K562 (cell line): ENCODE measurements at regions not wholly inside any gene's neighbourhood (a gene's known extent, or its start where the extent isn't known, plus 50 kb on each side); places are given as distances from the start of the nearest gene placed in this dataset.
"Not testable (repeated sequence)": the region's sequence is repeated elsewhere in the genome, so short reads cannot be mapped to it uniquely, and the experiment has no call there.

Experiments used
- ATAC-seq: fragments of 200-7000 bp; cut with Tn5 transposase; 3 replicates; pipeline ENCODE4 v1.9.1; 2020; ENCODE audit warnings: moderate library complexity
- BruUV-seq: library from RNA; stranded (reverse); fragments of 400-500 nt; replicated peaks from 2 replicates; lab custom pipeline; 2021; lab: Mats Ljungman, UMichigan
- CTCF ChIA-PET: fragments of 300-600 bp; formaldehyde crosslinking; extraction: SDS; loops from one replicate; lab custom pipeline; 2021; ENCODE audit warnings: low intra/inter-chr PET ratio; lab: Yijun Ruan, JAX
- POLR2A ChIA-PET: fragments of 300-600, 350-650 bp; sonication (Branson Sonifier 250); formaldehyde crosslinking; extraction: SDS; loops from one replicate; lab custom pipeline; 2021; ENCODE audit warnings: antibody characterized with exemption, inconsistent platforms; lab: Yijun Ruan, JAX
- DNase-seq, 4 experiments: peaks; one replicate each; pipeline versions ENCODE4 v3.0.0 to v3.0.0-alpha.2; 2011 to 2018; ENCODE audit warnings: low spot score in 3 of 4, mixed read lengths in 3 of 4; ENCODE audit errors: extremely low read depth in 1 of 4
- FAIRE-seq: peaks from 2 replicates; lab custom pipeline; 2011; peaks lifted over from hg19 to GRCh38; lab: Jason Lieb, UNC
- H2AFZ ChIP-seq: 2 replicates; pipeline ENCODE4 v1.6.0; 2011; ENCODE audit warnings: low read depth, low read length, control low read depth, inconsistent platforms
- H3K27ac ChIP-seq: fragments of 200-600 bp; 3 replicates; pipeline ENCODE4 v1.8.0; 2011; ENCODE audit warnings: low read depth, mild to moderate bottlenecking, control low read depth, inconsistent platforms, low read length, moderate library complexity, mixed read lengths; ENCODE audit errors: extremely low read depth
- H3K27me3 ChIP-seq, 2 experiments: fragments of 300-600 bp in 1 of 2; 2 replicates in 1 of 2; 3 replicates in 1 of 2; pipeline versions ENCODE4 v1.6.0 to v1.8.0; 2011; ENCODE audit warnings: inconsistent platforms in 2 of 2, low read length in 2 of 2, mild to moderate bottlenecking in 1 of 2, mixed read lengths in 1 of 2, moderate library complexity in 1 of 2; ENCODE audit not compliant: control insufficient read depth in 2 of 2, insufficient read depth in 2 of 2
- H3K36me3 ChIP-seq: fragments of 300-600 bp; 3 replicates; pipeline ENCODE4 v1.8.0; 2011; ENCODE audit warnings: mild to moderate bottlenecking, low read length, inconsistent platforms; ENCODE audit not compliant: control insufficient read depth, insufficient read depth
- H3K4me1 ChIP-seq, 2 experiments: fragments of 200-600 bp in 1 of 2; replicated peaks in 1 of 2; 2 replicates in 1 of 2; 3 replicates in 1 of 2; pipeline versions ENCODE4 v1.5.1 to v1.8.0; 2011; ENCODE audit warnings: inconsistent platforms in 2 of 2, low read length in 2 of 2, mild to moderate bottlenecking in 1 of 2, mixed read lengths in 1 of 2, moderate library complexity in 1 of 2; ENCODE audit not compliant: control insufficient read depth in 2 of 2, insufficient read depth in 2 of 2
- H3K4me2 ChIP-seq: 2 replicates; pipeline ENCODE4 v1.6.1; 2011; ENCODE audit warnings: low read length, control low read depth, inconsistent platforms, mixed read lengths; ENCODE audit not compliant: insufficient read depth
- H3K4me3 ChIP-seq: fragments of 200-600 bp; sonication (generic), shearing (Covaris generic); 2 replicates; pipeline ENCODE4 v1.5.1; 2016; ENCODE audit warnings: control low read depth, inconsistent platforms
- H3K79me2 ChIP-seq: fragments of 200-600 bp; 3 replicates; pipeline ENCODE4 v1.8.0; 2011; ENCODE audit warnings: low read length, inconsistent platforms; ENCODE audit not compliant: control insufficient read depth, insufficient read depth
- H3K9ac ChIP-seq, 2 experiments: 2 replicates each; pipeline versions ENCODE4 v1.6.0 to v1.6.1; 2011; ENCODE audit warnings: low read depth in 2 of 2, low read length in 2 of 2, control low read depth in 1 of 2, inconsistent platforms in 1 of 2, mild to moderate bottlenecking in 1 of 2, mixed read lengths in 1 of 2; ENCODE audit not compliant: insufficient read depth in 1 of 2
- H3K9me1 ChIP-seq: one replicate; pipeline ENCODE4 v1.6.0; 2011; ENCODE audit warnings: inconsistent platforms, mild to moderate bottlenecking, low read length, moderate library complexity; ENCODE audit not compliant: control insufficient read depth, insufficient read depth
- H3K9me3 ChIP-seq: replicated peaks from 2 replicates; pipeline ENCODE4 v1.5.1; 2011; ENCODE audit warnings: low read depth, low read length, inconsistent platforms; ENCODE audit not compliant: control insufficient read depth, insufficient read depth
- H4K20me1 ChIP-seq: replicated peaks from 2 replicates; pipeline ENCODE4 v1.6.1; 2011; ENCODE audit warnings: low read length, inconsistent platforms, mixed read lengths; ENCODE audit not compliant: control insufficient read depth, insufficient read depth
- CHD2 ChIP-seq: IDR thresholded peaks from 2 replicates; pipeline ENCODE4 v1.6.1; 2011; ENCODE audit warnings: low read depth, low read length
- NFYB ChIP-seq: IDR thresholded peaks from 2 replicates; pipeline ENCODE4 v1.6.1; 2011; ENCODE audit warnings: mild to moderate bottlenecking, moderate library complexity; ENCODE audit not compliant: insufficient read length; ENCODE audit errors: extremely low read depth
- ZNF124 ChIP-seq: sonication (generic); formaldehyde crosslinking; IDR thresholded peaks from 2 replicates; pipeline ENCODE4 v1.8.1; 2022; ENCODE audit warnings: missing genetic modification reagents
- ZNF354B ChIP-seq: fragments of 250-450 bp; sonication (Bioruptor Pico); IDR thresholded peaks from 2 replicates; pipeline ENCODE4 v1.4.0; 2020
- WGBS: fragments of 100-300 bp; shearing (Covaris generic); methylation state at CpG from one replicate; pipeline ENCODE4 v1.1.6; 2016; ENCODE audit warnings: low coverage, mixed read lengths; ENCODE audit not compliant: insufficient coverage; ENCODE audit errors: missing lambda C conversion rate; 5-methylcytosine and 5-hydroxymethylcytosine counted together
- in situ Hi-C: fragments of 300-500 bp; cut with MboI; formaldehyde crosslinking; loops from 4 replicates; pipeline ENCODE4 v1.15.0; 2018; ENCODE audit warnings: inconsistent platforms, mixed read lengths
- intact Hi-C: fragments of 100-400 bp; cut with micrococcal nuclease; formaldehyde crosslinking; loops from 2 replicates; pipeline ENCODE4 v1.14.2; 2022
- TF ChIP-seq, protein P1 (sequence below): fragments of 250-450 bp; sonication (Bioruptor Pico); IDR thresholded peaks from 2 replicates; pipeline ENCODE4 v1.5.0; 2020; ENCODE audit warnings: mild to moderate bottlenecking, borderline replicate concordance

DNA sequence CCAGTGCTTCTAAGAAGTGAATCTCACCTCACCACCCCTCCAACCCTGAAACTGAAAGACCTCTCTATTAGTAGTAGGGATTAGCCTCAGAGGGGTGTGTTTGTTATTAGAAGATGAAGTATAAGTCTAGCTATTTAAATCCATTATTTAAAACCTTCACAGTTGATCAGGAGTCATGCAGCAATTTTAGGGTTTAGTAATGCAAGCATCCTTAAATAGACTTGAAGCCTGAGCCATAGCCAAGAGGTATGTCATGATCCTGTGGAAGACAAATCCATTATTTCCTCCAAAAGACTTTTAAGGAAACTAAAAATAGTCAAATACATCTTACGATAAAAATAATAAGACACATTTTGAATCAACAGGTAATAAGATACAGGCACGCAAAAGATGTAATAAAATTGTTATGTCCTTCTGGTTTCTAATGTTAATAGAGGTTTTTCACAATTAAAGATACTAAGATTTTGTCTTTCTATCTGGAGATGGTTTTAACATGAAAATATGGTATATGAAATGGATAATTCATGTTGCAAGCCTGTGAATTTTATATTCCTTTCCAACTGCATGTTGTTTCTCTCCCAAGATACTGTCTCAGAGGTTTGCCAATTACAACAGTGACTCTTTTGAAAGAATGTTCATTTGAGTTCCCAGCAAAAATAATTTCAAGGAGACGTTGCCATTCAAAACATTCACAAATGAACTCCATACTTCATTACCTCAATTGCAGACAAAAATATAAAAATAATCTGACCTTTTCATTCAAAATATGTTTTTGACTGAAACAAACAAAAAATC lies 68.0 kb downstream of the LUZP4 start:
- in situ Hi-C loops: no loop called here
- BruUV-seq: no TSS peak
- Histone ChIP-seq H2AFZ (no peak overlapping the region), H3K4me3 (no peak overlapping the region), H3K9ac (no peak overlapping the region), H3K4me2 (no peak overlapping the region), H3K4me1 (no peaks in the 10 kb centered on the region), H3K36me3 (no peaks in the 10 kb centered on the region), H3K79me2 (no peaks in the 10 kb centered on the region), H3K27me3 (no peaks in the 10 kb centered on the region), H3K27ac (no peak overlapping the region), H3K9me3 (no peaks in the 10 kb centered on the region)
- ATAC-seq: no peak
- CTCF ChIA-PET: no interaction called here
- intact Hi-C loops: no loop called here
- POLR2A ChIA-PET: no interaction called here
- FAIRE-seq: no peak
- no peak for DNase-seq
- TF ChIP-seq ZNF124 (CRISPR knock-in tag) (no peak), CHD2 (no peak), NFYB (no peak), ZNF354B (no peak)
- TF ChIP-seq, protein P1, sequence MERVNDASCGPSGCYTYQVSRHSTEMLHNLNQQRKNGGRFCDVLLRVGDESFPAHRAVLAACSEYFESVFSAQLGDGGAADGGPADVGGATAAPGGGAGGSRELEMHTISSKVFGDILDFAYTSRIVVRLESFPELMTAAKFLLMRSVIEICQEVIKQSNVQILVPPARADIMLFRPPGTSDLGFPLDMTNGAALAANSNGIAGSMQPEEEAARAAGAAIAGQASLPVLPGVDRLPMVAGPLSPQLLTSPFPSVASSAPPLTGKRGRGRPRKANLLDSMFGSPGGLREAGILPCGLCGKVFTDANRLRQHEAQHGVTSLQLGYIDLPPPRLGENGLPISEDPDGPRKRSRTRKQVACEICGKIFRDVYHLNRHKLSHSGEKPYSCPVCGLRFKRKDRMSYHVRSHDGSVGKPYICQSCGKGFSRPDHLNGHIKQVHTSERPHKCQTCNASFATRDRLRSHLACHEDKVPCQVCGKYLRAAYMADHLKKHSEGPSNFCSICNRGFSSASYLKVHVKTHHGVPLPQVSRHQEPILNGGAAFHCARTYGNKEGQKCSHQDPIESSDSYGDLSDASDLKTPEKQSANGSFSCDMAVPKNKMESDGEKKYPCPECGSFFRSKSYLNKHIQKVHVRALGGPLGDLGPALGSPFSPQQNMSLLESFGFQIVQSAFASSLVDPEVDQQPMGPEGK (CRISPR knock-in tag): no peak
- TF ChIP-seq, all 486 proteins: peak for 0
- Histone ChIP-seq H4K20me1 (no peaks in the 10 kb centered on the region), H3K9me1 (no peaks in the 10 kb centered on the region)
- WGBS: 0% methylated on average over 3 of the region's 3 CpGs

DNA sequence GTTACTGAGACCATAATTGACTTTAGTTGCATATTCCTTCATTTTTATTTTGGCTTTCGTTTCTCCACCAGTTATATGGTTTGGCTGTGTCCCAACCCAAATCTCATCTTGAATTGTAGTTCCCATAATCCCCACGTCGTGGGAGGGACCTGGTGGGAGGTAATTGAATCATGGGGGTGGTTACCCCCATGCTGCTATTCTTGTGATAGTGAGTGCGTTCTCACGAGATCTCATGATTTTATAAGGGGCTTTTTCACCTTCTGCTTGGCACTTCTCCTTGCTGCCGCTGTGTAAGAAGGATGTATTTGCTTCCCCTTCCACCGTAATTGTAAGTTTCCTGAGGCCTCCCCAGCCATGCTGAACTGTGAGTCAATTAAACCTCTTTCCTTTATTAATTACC lies 70.0 kb downstream of the LUZP4 start:
- FAIRE-seq, H3K27ac ChIP-seq, H3K27me3 ChIP-seq, H2AFZ ChIP-seq, H3K9ac ChIP-seq, in situ Hi-C loops, H3K4me1 ChIP-seq, H3K4me2 ChIP-seq, H3K79me2 ChIP-seq, H3K4me3 ChIP-seq, H3K9me3 ChIP-seq, DNase-seq, BruUV-seq, intact Hi-C loops, H3K9me1 ChIP-seq, H4K20me1 ChIP-seq, CTCF ChIA-PET, ATAC-seq, POLR2A ChIA-PET, H3K36me3 ChIP-seq: not testable (repeated sequence)
- WGBS: 1% methylated on average over 7 of the region's 7 CpGs
